Stomach (tissue), 4 donors: ENCODE measurements at regions not wholly inside any gene's neighbourhood (a gene's known extent, or its start where the extent isn't known, plus 50 kb on each side); places are given as distances from the start of the nearest gene placed in this dataset.

ENCODE experiments used
- CTCF ChIP-seq, 7 experiments: fragments of 450-650 bp in 4 of 7; fragments of 200-600 bp in 3 of 7; sonication (generic) in 3 of 7; IDR thresholded peaks; one replicate each; pipeline ENCODE4 v1.5.1; 2016 to 2019; ENCODE audit warnings: antibody characterized with exemption in 7 of 7, control low read depth in 2 of 7, mild to moderate bottlenecking in 1 of 7
- EP300 ChIP-seq: sonication (generic); formaldehyde crosslinking; IDR thresholded peaks from one replicate; pipeline ENCODE4 v1.6.1; 2017; ENCODE audit warnings: antibody characterized with exemption
- POLR2A ChIP-seq, 4 donors: fragments of 450-650 bp; IDR thresholded peaks; one replicate each; pipeline ENCODE4 v1.6.1; 2016; ENCODE audit warnings: antibody characterized with exemption in 4 of 4, control low read depth in 2 of 4, mild to moderate bottlenecking in 1 of 4, moderate library complexity in 1 of 4
- POLR2AphosphoS5 ChIP-seq, 3 donors: sonication (generic); formaldehyde crosslinking; IDR thresholded peaks; one replicate each; pipeline ENCODE4 v1.6.1; 2016; ENCODE audit warnings: antibody characterized with exemption in 3 of 3

GRCh38 chr21:32113486-32113885 lies 165.4 kb downstream of the MIS18A start:
- TF ChIP-seq CTCF (IDR thresholded peaks at IDR 0.05) = no peak
- TF ChIP-seq POLR2A (IDR thresholded peaks at IDR 0.05) = no peak
- TF ChIP-seq EP300 = no peak
- TF ChIP-seq POLR2AphosphoS5 (IDR thresholded peaks at IDR 0.05) = no peak
